Keratinocyte (primary cell): ENCODE measurements at regions not wholly inside any gene's neighbourhood (a gene's known extent, or its start where the extent isn't known, plus 50 kb on each side); places are given as distances from the start of the nearest gene placed in this dataset.

Experiments used
- DNase-seq: peaks from one replicate; pipeline ENCODE4 v3.0.0-alpha.2; 2011; ENCODE audit warnings: low read depth, missing footprints, low spot score
- FAIRE-seq: peaks from 2 replicates; lab custom pipeline; 2011; peaks lifted over from hg19 to GRCh38; lab: Jason Lieb, UNC
- H2AFZ ChIP-seq: 2 replicates; pipeline ENCODE4 v1.6.0; 2012; ENCODE audit warnings: low read length, control low read depth, inconsistent platforms; ENCODE audit not compliant: control insufficient read depth
- H3K27ac ChIP-seq: 2 replicates; pipeline ENCODE4 v1.5.1; 2011; ENCODE audit warnings: low read length; ENCODE audit not compliant: control insufficient read depth, insufficient read depth
- H3K27me3 ChIP-seq: 3 replicates; pipeline ENCODE4 v1.6.0; 2011; ENCODE audit warnings: low read length; ENCODE audit not compliant: control insufficient read depth, insufficient read depth; ENCODE audit errors: extremely low read depth
- H3K36me3 ChIP-seq, 2 experiments: 2 replicates in 1 of 2; 3 replicates in 1 of 2; pipeline ENCODE4 v1.5.1; 2011; ENCODE audit warnings: low read length in 2 of 2, mild to moderate bottlenecking in 1 of 2; ENCODE audit not compliant: control insufficient read depth in 2 of 2, insufficient read depth in 2 of 2; ENCODE audit errors: extremely low read depth in 1 of 2
- H3K4me1 ChIP-seq: 3 replicates; pipeline ENCODE4 v1.5.1; 2011; ENCODE audit warnings: low read length; ENCODE audit not compliant: control insufficient read depth, insufficient read depth; ENCODE audit errors: extremely low read depth
- H3K4me2 ChIP-seq: 3 replicates; pipeline ENCODE4 v1.6.0; 2011; ENCODE audit warnings: low read depth, low read length; ENCODE audit not compliant: control insufficient read depth, insufficient read depth; ENCODE audit errors: extremely low read depth
- H3K4me3 ChIP-seq, 3 experiments: fragments of 200-600 bp in 1 of 3; sonication (generic) in 1 of 3; 2 replicates in 2 of 3; 3 replicates in 1 of 3; pipeline ENCODE4 v1.5.1; 2011 to 2016; ENCODE audit warnings: low read length in 3 of 3, mild to moderate bottlenecking in 3 of 3, control low read depth in 2 of 3, inconsistent platforms in 1 of 3, low read depth in 1 of 3, mixed read lengths in 1 of 3, mixed run types in 1 of 3, moderate library complexity in 1 of 3; ENCODE audit not compliant: control insufficient read depth in 2 of 3, insufficient read depth in 2 of 3; ENCODE audit errors: extremely low read depth in 1 of 3
- H3K79me2 ChIP-seq: 2 replicates; pipeline ENCODE4 v1.6.0; 2012; ENCODE audit warnings: low read length; ENCODE audit not compliant: control insufficient read depth, insufficient read depth
- H3K9ac ChIP-seq: 3 replicates; pipeline ENCODE4 v1.6.0; 2011; ENCODE audit warnings: low read length; ENCODE audit not compliant: control insufficient read depth, insufficient read depth; ENCODE audit errors: extremely low read depth
- H3K9me1 ChIP-seq: 3 replicates; pipeline ENCODE4 v1.6.0; 2011; ENCODE audit warnings: low read length; ENCODE audit not compliant: control insufficient read depth, insufficient read depth; ENCODE audit errors: extremely low read depth
- H3K9me3 ChIP-seq: 2 replicates; pipeline ENCODE4 v1.5.1; 2012; ENCODE audit warnings: low read depth, low read length; ENCODE audit not compliant: control insufficient read depth
- H4K20me1 ChIP-seq: 3 replicates; pipeline ENCODE4 v1.6.0; 2011; ENCODE audit warnings: low read length; ENCODE audit not compliant: control insufficient read depth, insufficient read depth; ENCODE audit errors: extremely low read depth
- CTCF ChIP-seq, 3 experiments: IDR thresholded peaks in 1 of 3; conservative IDR thresholded peaks in 1 of 3; optimal IDR thresholded peaks in 1 of 3; 2 replicates in 2 of 3; 3 replicates in 1 of 3; pipeline versions ENCODE3 to v1.5.1; 2011; ENCODE audit warnings: low read length in 3 of 3, mild to moderate bottlenecking in 3 of 3, moderate library complexity in 2 of 3, control low read depth in 1 of 3, inconsistent platforms in 1 of 3; ENCODE audit not compliant: insufficient read depth in 2 of 3; ENCODE audit errors: extremely low read depth in 1 of 3
- EZH2 ChIP-seq: IDR thresholded peaks from one replicate; pipeline ENCODE4 v1.6.1; 2012; ENCODE audit warnings: inconsistent platforms, mild to moderate bottlenecking, low read length, moderate library complexity
- dilution Hi-C: fragments of 300-500 bp; cut with MboI; formaldehyde crosslinking; loops from one replicate; pipeline ENCODE4 v1.7.0; 2020; ENCODE audit warnings: low sequenced_read_pairs; ENCODE audit not compliant: extremely low pct_ligation_motif_present

GRCh38 chr20:24203526-24204183, 215.1 kb upstream of the GGTLC1 start:
- Histone ChIP-seq H4K20me1 (no peaks in the 10 kb centered on the region), H3K9me3 (no peaks in the 10 kb centered on the region), H3K4me3 (no peak overlapping the region), H3K9me1 (no peaks in the 10 kb centered on the region), H3K36me3 (no peaks in the 10 kb centered on the region), H2AFZ (no peak overlapping the region), H3K4me1 (no peaks in the 10 kb centered on the region), H3K27ac (no peak overlapping the region), H3K4me2 (no peak overlapping the region), H3K9ac (no peak overlapping the region), H3K27me3 (no peaks in the 10 kb centered on the region), H3K79me2 (no peaks in the 10 kb centered on the region)
- dilution Hi-C loops, result no loop called here
- no peak for TF ChIP-seq EZH2
- no peak for TF ChIP-seq CTCF (optimal IDR thresholded peaks at IDR 0.05 in 1 of 3, IDR thresholded peaks at IDR 0.05 in 1 of 3, conservative IDR thresholded peaks at IDR 0.05 in 1 of 3; ENCODE audit: extremely low read depth in 1 of 3, insufficient read depth in 2 of 3, low read length in 3 of 3)
- DNase-seq (no peak), FAIRE-seq (no peak)

GRCh38 chr20:24199501-24199900, 210.9 kb upstream of the GGTLC1 start:
- no peak overlapping the region for H2AFZ ChIP-seq
- H3K27me3 ChIP-seq, result no peaks in the 10 kb centered on the region
- H3K36me3 ChIP-seq, result no peaks in the 10 kb centered on the region
- H3K27ac ChIP-seq, result no peak overlapping the region
- TF ChIP-seq CTCF (optimal IDR thresholded peaks at IDR 0.05 in 1 of 3, IDR thresholded peaks at IDR 0.05 in 1 of 3, conservative IDR thresholded peaks at IDR 0.05 in 1 of 3; ENCODE audit: extremely low read depth in 1 of 3, insufficient read depth in 2 of 3, low read length in 3 of 3), result no peak
- no peak for TF ChIP-seq EZH2
- H3K9me1 ChIP-seq, result no peaks in the 10 kb centered on the region
- H3K79me2 ChIP-seq, result no peaks in the 10 kb centered on the region
- no peaks in the 10 kb centered on the region for H3K4me1 ChIP-seq
- DNase-seq (no peak), FAIRE-seq (no peak)
- H3K9me3 ChIP-seq, result no peaks in the 10 kb centered on the region
- H3K4me3 ChIP-seq, result no peak overlapping the region
- dilution Hi-C loops, result no loop called here
- no peak overlapping the region for H3K4me2 ChIP-seq
- no peak overlapping the region for H3K9ac ChIP-seq
- H4K20me1 ChIP-seq, result no peaks in the 10 kb centered on the region
